Cardiac muscle cell (in vitro differentiated cells and primary cell): ENCODE measurements at regions not wholly inside any gene's neighbourhood (a gene's known extent, or its start where the extent isn't known, plus 50 kb on each side); places are given as distances from the start of the nearest gene placed in this dataset.

Experiments used
- DNase-seq, 2 donors: peaks; one replicate each; pipeline versions ENCODE4 v3.0.0 to v3.0.0-alpha.2; 2010 to 2017; ENCODE audit warnings: low read depth in 1 of 2, low spot score in 1 of 2
- H3K27ac ChIP-seq: fragments of 200-600 bp; sonication (generic); 2 replicates; pipeline ENCODE4 v1.5.1; 2016
- H3K27me3 ChIP-seq: fragments of 200-600 bp; sonication (generic); 2 replicates; pipeline ENCODE4 v1.6.0; 2016; ENCODE audit warnings: control low read depth
- H3K36me3 ChIP-seq: fragments of 200-600 bp; sonication (generic); 2 replicates; pipeline ENCODE4 v1.5.1; 2016; ENCODE audit warnings: control low read depth
- H3K4me1 ChIP-seq: fragments of 200-600 bp; sonication (generic); 2 replicates; pipeline ENCODE4 v1.8.1; 2017; ENCODE audit warnings: low read depth, mild to moderate bottlenecking, mixed run types
- H3K4me3 ChIP-seq: fragments of 200-600 bp; sonication (generic); 2 replicates; pipeline ENCODE4 v1.5.1; 2016; ENCODE audit warnings: mild to moderate bottlenecking
- H3K9me3 ChIP-seq: fragments of 200-600 bp; sonication (generic); 2 replicates; pipeline ENCODE4 v1.5.1; 2017; ENCODE audit warnings: low read depth, mild to moderate bottlenecking, control low read depth
- CTCF ChIP-seq: IDR thresholded peaks from 2 replicates; pipeline ENCODE4 v1.5.1; 2012; ENCODE audit warnings: low read depth, mild to moderate bottlenecking, low read length

GRCh38 chrX:716136-716535 is 85.5 kb downstream of the SHOX start:
- H3K4me1 ChIP-seq = no peaks in the 10 kb centered on the region
- no peaks in the 10 kb centered on the region for H3K9me3 ChIP-seq
- no peak for DNase-seq
- H3K36me3 ChIP-seq = no peaks in the 10 kb centered on the region
- H3K27ac ChIP-seq = no peak overlapping the region
- H3K4me3 ChIP-seq = no peak overlapping the region
- TF ChIP-seq CTCF = no peak
- no peaks in the 10 kb centered on the region for H3K27me3 ChIP-seq

GRCh38 chrX:714131-714530 is 83.5 kb downstream of the SHOX start:
- no peak overlapping the region for H3K4me3 ChIP-seq
- TF ChIP-seq CTCF = no peak
- H3K9me3 ChIP-seq = no peaks in the 10 kb centered on the region
- no peak for DNase-seq
- H3K27ac ChIP-seq = no peak overlapping the region
- no peaks in the 10 kb centered on the region for H3K4me1 ChIP-seq
- H3K36me3 ChIP-seq = no peaks in the 10 kb centered on the region
- H3K27me3 ChIP-seq = no peaks in the 10 kb centered on the region
